ENCODE measurements at regions not wholly inside any gene's neighbourhood (a gene's known extent, or its start where the extent isn't known, plus 50 kb on each side); places are given as distances from the start of the nearest gene placed in this dataset.

DNA sequence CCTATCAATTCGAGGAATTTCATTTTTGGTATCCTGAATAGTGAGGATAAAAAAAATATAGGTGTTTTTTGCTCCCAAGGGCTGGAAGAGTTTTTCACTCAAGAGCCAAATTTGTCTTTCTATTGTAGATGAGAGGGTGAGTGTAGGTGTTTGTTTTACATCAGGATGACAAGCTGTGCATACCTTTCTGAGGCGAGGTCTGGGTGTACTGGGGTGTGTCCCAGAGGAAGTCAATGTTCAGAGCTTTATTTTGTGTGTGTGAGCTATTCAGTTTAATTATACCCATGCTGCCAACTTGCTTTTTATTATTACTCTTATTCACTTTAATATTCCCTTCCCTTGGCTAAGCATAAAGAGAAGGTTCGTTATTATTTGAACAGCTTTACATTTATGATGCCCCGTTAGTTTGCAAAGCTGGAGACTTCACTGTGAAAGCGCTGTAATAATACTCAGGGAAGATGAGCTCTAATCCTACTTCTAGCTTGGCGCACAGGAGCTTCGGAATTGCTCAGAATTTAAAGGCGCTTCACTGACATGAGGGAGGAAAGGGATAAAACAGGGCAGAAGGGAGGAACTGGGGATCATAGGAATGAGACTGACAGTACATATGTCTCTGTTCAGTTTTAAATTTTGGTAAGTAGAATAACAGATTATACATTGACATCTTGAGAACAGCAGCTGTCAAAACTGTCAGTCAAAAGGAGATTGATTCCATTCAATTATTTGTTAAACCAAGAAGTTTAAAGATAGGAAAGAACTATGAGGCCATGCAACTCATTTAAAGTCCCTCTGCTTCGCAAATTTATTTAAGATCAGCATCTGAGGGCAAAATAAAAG, 117.7 kb upstream of the TP63 start:
- Histone ChIP-seq H3K27ac (peak overlapping the region in 1 of 3 donors; percentile 47), H3K9me3 (no peaks in the 10 kb centered on the region), H3K27me3 (no peaks in the 10 kb centered on the region), H3K36me3 (no peaks in the 10 kb centered on the region), H3K4me3 (replicated peaks in 1 of 3) (no peak overlapping the region), H3K4me1 (peaks cover 5 to 17% of the 10 kb centered on the region in 2 donors)
- 77% methylated on average over 9 of the region's 9 CpGs for WGBS, 2 donors
- peak; percentile 20 to 32 for DNase-seq
- TF ChIP-seq, protein P1, sequence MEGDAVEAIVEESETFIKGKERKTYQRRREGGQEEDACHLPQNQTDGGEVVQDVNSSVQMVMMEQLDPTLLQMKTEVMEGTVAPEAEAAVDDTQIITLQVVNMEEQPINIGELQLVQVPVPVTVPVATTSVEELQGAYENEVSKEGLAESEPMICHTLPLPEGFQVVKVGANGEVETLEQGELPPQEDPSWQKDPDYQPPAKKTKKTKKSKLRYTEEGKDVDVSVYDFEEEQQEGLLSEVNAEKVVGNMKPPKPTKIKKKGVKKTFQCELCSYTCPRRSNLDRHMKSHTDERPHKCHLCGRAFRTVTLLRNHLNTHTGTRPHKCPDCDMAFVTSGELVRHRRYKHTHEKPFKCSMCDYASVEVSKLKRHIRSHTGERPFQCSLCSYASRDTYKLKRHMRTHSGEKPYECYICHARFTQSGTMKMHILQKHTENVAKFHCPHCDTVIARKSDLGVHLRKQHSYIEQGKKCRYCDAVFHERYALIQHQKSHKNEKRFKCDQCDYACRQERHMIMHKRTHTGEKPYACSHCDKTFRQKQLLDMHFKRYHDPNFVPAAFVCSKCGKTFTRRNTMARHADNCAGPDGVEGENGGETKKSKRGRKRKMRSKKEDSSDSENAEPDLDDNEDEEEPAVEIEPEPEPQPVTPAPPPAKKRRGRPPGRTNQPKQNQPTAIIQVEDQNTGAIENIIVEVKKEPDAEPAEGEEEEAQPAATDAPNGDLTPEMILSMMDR (IDR thresholded peaks at IDR 0.05): no peak
- TF ChIP-seq POLR2A (IDR thresholded peaks at IDR 0.05): no peak
- intact Hi-C loops (cut with DNase I): no loop called here

DNA sequence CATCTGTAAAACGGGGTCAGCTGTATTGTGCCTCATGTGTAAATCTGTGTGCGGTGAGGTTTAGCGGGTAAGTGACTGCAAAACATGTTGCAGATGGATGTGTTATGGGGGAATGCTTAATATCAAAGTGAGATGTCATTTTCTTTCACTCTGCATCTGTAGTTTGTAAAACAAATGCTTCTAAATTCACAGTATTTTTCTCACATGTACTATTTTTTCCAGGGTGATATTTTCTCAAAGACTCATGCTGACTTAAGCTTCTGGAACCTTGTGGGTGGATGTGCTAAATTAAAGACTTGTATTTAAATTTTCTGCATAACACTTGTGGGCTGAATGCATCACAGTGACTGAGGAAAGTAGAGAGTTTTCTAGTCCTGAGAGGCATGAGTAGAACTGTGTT, 115.2 kb upstream of the TP63 start:
- H3K9me3 ChIP-seq: no peaks in the 10 kb centered on the region
- no peak for TF ChIP-seq POLR2A (IDR thresholded peaks at IDR 0.05)
- TF ChIP-seq, protein P1 (IDR thresholded peaks at IDR 0.05): no peak
- DNase-seq: no peak
- H3K36me3 ChIP-seq: no peaks in the 10 kb centered on the region
- peaks cover 5 to 17% of the 10 kb centered on the region in 2 donors for H3K4me1 ChIP-seq
- intact Hi-C loops (cut with DNase I): no loop called here
- H3K27me3 ChIP-seq: no peaks in the 10 kb centered on the region
- 73 to 81% methylated on average over 3 of the region's 3 CpGs for WGBS, 2 donors
- H3K4me3 ChIP-seq (replicated peaks in 1 of 3): no peak overlapping the region
- H3K27ac ChIP-seq: no peak overlapping the region

DNA sequence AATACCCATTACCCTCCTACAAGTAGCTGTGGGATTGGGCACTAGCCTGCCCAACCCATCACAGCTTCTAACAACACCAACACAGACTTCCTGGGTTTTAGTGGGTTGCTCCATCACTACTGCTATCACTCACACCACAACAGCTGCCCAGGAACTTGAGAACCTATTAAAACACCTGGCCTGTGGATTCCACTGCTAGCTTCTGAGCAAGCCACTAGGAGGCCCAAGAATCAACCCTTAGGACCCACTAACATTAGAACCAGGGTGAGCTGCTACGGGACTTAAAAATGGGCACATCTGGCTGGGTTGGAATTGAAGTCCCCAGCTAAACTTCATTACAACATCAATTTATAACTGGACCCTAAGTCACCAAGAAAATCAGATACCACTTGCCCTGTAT, 113.2 kb upstream of the TP63 start:
- DNase-seq: no peak
- H3K9me3 ChIP-seq: no peaks in the 10 kb centered on the region
- no peak overlapping the region for H3K4me3 ChIP-seq (replicated peaks in 1 of 3)
- no peaks in the 10 kb centered on the region for H3K27me3 ChIP-seq
- H3K4me1 ChIP-seq: peaks cover 3 to 8% of the 10 kb centered on the region in 2 donors
- no peak overlapping the region for H3K27ac ChIP-seq
- 100% methylated on average over 1 of the region's 1 CpG for WGBS, 2 donors
- intact Hi-C loops (cut with DNase I): no loop called here
- no peak for TF ChIP-seq POLR2A (IDR thresholded peaks at IDR 0.05)
- TF ChIP-seq, protein P1 (IDR thresholded peaks at IDR 0.05): no peak
- no peaks in the 10 kb centered on the region for H3K36me3 ChIP-seq

DNA sequence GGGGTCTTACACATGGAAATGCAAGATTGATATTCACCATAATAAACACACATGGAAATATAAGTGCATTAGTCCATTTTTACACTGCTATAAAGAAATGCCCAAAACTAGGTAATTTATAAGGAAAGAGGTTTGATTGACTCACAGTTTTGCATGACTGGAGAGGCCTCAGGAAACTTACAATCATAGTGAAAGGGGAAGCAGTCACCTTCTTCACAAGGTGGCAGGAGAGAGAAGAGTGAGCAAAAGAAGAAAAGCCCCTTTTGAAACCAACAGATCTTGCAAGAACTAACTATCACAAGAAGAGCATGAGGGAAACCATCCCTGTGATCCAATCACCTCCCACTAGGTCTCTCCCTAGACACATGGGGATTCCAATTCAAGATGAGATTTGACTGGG, 111.7 kb upstream of the TP63 start:
- Histone ChIP-seq H3K4me3 (replicated peaks in 1 of 3) (no peak overlapping the region), H3K27ac (no peak overlapping the region), H3K4me1 (no peaks in the 10 kb centered on the region), H3K9me3 (no peaks in the 10 kb centered on the region), H3K36me3 (no peaks in the 10 kb centered on the region), H3K27me3 (no peaks in the 10 kb centered on the region)
- intact Hi-C loops (cut with DNase I): no loop called here
- TF ChIP-seq, protein P1 (IDR thresholded peaks at IDR 0.05): no peak
- no peak for TF ChIP-seq POLR2A (IDR thresholded peaks at IDR 0.05)
- DNase-seq: no peak

DNA sequence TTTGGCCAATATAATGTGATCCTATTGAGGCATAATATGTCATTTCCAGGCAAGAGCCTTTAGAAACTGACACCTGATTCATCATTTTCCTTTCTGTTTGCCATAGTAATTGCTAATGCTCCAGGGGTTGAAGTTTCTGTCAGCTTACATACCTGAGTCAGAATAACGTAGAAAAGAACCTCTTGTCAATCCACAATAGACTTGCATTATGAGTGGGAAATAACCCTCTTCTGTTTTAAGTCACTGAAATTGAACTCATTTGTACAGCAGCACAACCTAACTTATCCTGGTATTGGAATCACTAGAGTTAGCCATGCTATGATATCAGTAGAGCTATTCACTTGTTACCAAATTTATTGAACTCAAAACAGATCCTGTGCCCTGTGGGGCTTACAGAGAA, 101.7 kb upstream of the TP63 start:
- H3K9me3 ChIP-seq: no peaks in the 10 kb centered on the region
- H3K27me3 ChIP-seq: no peaks in the 10 kb centered on the region
- no peak for DNase-seq
- no peak overlapping the region for H3K4me3 ChIP-seq (replicated peaks in 1 of 3)
- no peaks in the 10 kb centered on the region for H3K36me3 ChIP-seq
- intact Hi-C loops (cut with DNase I): no loop called here
- no peak for TF ChIP-seq POLR2A (IDR thresholded peaks at IDR 0.05)
- TF ChIP-seq, protein P1 (IDR thresholded peaks at IDR 0.05): no peak
- 77 to 93% methylated on average over 1 of the region's 1 CpG for WGBS, 2 donors
- no peaks in the 10 kb centered on the region for H3K4me1 ChIP-seq
- no peak overlapping the region for H3K27ac ChIP-seq
